HG03521 (cell line): ENCODE measurements at regions not wholly inside any gene's neighbourhood (a gene's known extent, or its start where the extent isn't known, plus 50 kb on each side); places are given as distances from the start of the nearest gene placed in this dataset.
A peak's percentile ranks its signal among the peaks of the same experiment; 100 is the strongest.
"Not testable (repeated sequence)": the region's sequence is repeated elsewhere in the genome, so short reads cannot be mapped to it uniquely, and the experiment has no call there.

Experiments
- ATAC-seq: cut with Tn5 transposase; IDR thresholded peaks from one replicate; pipeline ENCODE4 v1.9.1; 2021; ENCODE audit warnings: mild to moderate bottlenecking, moderate library complexity; ENCODE audit not compliant: unreplicated experiment

- ATAC-seq, result no peak
These were observed 199.4 kb upstream of the GPRIN3 start for GRCh38 chr4:89506866-89507491.

DNA sequence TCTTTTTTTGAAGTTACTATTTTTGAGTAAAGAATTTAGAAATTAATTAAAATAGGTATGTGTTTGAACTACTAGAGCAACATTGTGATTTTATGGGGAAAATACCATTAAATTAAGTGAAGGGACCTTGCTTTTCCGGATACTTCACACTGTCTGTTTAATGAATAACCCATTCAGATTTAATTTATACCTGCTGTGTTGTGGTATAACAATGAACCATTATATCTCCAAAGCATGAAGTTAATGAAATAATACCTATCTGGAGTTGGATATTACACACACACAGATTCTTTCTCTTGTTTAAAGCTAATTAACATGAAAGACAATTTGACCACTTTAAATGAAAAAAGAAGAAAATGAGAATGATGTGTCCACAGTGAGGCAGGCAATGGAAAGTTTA, 195.0 kb upstream of the GPRIN3 start:
- ATAC-seq, result no peak

DNA sequence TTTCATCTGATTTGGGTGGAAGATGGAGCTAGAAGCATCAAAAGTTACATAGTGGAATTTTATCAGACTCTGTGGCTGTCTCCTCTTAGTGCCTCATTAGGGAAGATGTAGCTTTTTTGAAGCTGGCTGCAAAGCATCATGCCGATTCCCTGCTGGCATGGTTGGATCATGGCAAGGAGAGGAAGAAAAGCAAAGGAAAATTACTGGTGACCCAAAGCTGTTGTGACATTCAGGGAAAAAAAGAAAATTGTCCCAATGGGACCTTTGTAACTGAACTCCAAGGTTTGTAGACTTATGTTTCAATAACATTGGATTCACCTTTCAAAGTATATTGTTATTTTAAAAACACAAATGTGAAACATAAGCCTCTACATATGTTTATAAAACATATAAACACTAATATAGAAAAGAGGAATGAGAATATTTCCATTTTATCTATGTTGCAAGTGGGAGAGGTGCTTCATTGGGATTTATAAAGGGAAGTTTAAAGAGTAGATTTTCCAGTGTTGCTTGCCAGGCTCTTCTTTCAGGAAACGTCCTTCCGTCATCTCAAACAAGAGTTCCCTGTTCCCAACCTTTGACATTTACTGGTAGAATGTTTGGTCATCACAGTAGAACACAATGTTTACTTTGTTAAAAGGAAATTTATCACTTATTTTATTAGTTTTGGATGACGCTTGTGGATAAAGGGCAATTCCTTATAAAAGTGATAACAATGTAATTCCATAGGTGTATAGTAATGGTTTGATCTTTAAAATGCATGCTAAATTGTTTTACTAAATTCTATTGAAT, 190.1 kb upstream of the GPRIN3 start:
- ATAC-seq, result no peak

DNA sequence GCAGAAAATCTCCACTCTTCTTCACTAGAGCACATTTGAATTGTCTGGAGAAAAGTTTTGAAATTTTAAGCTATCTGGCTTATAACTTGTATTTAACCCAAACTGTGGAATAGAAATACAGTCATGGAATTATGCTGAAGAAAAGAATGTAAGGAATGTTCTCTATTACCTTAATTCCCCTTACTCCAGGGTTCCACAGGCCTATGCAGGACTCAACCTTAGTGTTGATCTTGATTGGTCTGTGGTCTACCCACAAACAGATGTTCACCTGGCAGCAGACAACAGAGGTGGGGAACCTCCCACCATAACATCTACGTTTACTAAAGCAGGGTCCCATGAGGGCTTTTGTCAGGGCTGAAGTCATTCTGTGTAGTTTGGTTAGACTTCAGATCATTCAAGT, 189.3 kb upstream of the GPRIN3 start:
- ATAC-seq, result no peak

DNA sequence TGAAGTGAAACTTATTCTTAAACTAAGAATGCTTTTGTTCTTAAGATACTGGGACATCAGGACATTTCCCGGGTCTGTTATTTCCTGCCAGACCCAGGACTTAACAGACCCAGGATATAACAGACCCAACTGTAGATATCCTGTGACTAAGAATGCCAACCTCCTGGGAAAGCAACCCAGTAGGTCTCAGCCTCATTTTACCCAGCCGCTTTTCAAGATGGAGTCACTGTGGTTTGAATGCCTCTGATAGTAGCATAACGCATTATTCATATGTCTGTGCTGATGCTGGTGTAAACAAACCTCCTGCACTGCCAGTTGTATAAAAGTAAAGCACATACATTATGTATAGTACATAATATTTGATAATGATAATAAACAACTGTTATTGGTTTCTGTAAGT, 185.8 kb upstream of the GPRIN3 start:
- ATAC-seq, result no peak

- ATAC-seq, result no peak
These were observed 185.0 kb upstream of the GPRIN3 start for GRCh38 chr4:89492581-89493071.

DNA sequence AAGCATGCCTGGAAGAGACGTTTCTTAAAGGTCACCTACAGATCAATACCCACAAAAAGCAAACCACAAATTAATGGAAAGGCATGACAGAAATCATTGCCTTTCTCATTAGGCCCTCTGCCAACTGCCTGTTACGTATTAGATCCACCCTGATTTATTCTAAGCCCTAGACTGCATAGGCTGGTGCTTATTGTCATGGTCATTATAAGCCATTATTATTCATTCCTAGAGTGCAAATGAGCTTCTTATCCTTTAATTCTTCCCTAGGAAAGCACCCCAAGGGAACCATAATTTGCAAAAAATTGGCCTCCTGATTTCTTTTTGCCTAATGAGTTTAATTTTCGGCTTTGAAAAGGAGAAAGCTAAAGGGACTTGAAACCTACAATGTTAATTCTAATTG, 184.2 kb upstream of the GPRIN3 start:
- ATAC-seq, result no peak

DNA sequence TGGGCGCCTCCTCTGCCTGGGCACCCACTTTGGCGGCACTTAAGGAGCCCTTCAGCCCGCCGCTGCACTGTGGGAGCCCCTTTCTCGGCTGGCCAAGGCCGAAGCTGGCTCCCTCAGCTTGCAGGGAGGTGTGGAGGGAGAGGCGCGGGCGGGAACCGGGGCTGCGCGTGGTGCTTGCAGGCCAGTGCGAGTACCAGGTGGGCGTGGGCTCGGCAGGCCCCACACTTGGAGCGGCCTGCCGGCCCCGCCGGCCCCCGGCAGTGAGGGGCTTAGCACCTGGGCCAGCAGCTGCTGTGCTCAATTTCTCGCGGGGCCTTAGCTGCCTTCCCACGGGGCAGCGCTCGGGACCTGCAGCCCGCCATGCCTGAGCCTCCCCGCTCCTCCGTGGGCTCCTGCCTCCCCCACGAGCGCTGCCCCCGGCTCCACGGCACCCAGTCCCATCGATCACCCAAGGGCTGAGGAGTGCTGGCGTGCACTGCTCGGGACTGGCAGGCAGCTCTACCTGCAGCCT, 182.4 kb upstream of the GPRIN3 start:
- not testable (repeated sequence) for ATAC-seq

- no peak for ATAC-seq
These were observed 181.8 kb upstream of the GPRIN3 start for GRCh38 chr4:89489338-89489771.

DNA sequence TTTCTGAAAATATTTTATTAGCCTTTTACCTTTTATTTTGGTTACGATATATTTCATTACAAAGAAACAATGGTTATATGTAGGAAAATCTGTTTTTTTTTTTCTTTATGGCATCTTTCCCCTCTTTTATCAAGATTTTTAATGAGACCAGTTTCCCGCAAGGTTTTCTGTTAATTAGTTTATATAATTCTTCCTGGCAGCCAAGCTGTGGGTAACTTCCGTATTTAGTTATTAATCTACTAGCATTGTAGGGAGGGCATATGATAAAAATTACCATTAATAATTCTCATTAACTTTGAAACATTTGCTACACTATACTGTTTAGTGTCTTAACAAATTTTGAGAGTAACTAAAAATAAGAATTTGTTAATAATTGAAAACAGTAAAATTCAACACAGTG, 181.1 kb upstream of the GPRIN3 start:
- ATAC-seq, result no peak

DNA sequence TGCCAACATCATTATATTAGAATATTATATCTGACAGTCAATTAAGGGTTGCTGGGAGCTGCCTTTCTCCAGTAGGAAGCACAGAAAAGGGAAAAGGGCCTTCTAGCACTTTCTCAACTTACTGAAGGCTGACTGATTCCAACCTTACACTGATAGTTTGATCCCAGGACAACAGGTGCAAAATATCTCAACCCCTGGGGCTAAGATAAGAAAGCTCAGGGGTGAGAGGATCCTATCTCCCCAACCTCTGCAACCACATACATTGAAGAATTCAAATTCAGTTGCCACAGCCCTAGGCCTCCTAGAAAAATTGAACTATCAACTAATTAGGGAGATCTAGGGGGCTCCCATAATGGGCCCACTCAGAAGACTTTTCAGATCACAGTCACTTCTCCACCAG, 179.1 kb upstream of the GPRIN3 start:
- ATAC-seq, result no peak

DNA sequence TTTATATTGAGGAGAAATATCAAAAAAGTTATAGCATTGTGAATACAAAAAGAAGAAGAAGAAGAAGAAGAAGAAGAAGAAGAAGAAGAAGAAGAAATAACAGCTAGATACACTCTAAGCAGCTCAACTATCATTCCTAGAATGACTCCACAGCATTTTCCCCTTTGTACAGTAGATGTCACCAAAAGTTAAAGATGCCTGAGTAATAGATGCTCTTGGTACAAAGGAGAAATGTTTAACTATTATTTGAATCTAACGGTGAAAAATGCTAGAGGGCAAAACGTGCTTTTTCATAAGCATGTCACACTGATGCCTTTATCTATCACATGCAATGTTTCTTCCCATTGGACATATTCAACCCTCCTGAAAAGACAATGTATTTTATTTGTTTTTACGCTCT, 178.4 kb upstream of the GPRIN3 start:
- ATAC-seq, result no peak

- no peak for ATAC-seq
These were observed 176.2 kb upstream of the GPRIN3 start for GRCh38 chr4:89483833-89484232.

GRCh38 chr4:89482926-89483595, 175.5 kb upstream of the GPRIN3 start:
- no peak for ATAC-seq

DNA sequence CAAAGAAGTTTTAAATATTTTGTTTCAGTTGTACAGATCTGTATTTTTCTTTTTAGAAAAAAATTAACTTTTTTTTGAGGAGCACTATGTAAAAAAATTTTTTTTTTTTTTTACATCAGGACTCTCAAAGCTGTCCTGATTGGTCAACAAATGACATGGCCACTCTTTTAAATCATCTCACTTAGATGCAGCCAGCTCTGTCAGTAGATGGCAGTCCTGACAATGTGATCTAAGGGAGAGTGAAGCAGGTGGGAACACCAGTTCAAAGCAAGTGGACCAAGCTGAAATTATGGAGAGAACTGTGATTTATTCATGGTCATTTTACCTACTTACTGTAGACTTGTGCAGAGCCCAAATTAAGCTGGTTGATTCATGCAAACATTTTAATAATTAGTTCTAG, 174.7 kb upstream of the GPRIN3 start:
- ATAC-seq, result no peak

DNA sequence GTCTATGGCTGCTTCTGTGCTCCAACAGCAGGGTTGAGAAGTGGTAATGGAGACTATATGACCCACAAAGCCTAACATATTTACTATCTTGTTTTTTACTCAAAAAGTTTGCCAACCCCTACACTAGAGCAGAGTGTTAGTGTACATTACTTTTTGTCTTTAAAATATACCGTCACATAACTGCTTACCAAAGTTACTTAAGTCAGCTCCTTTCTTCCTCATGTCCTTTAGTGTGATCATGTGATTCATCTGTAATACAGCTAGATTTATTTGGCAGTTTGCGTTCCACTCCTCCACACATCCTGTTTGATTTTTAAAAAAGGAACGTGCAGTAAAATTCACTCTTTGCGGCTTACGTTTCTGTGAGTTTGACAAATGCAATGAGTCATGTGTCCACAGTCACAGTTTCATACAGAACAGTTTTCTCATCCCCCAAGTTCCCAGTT, 162.4 kb upstream of the GPRIN3 start:
- ATAC-seq, result peak; percentile 81

DNA sequence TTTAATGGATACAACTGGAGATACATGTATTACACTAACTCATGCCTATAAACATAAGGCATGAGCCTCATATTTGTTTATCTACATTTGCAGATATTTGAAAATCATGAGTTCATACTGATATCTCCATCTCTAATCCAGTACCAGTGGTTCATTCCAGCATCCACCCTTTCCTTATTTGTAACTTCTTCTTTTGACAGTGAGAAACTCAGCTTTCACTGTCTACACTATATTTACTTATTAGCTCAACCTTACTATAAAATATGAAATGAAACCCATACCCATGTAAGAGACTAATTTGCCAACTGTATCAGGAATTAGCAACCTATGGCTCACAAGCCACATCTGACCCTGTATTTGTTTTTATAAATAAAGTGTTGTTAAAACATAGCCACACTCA, 161.9 kb upstream of the GPRIN3 start:
- peak; percentile 15 for ATAC-seq

GRCh38 chr4:89468602-89469001, 161.0 kb upstream of the GPRIN3 start:
- ATAC-seq, result no peak

DNA sequence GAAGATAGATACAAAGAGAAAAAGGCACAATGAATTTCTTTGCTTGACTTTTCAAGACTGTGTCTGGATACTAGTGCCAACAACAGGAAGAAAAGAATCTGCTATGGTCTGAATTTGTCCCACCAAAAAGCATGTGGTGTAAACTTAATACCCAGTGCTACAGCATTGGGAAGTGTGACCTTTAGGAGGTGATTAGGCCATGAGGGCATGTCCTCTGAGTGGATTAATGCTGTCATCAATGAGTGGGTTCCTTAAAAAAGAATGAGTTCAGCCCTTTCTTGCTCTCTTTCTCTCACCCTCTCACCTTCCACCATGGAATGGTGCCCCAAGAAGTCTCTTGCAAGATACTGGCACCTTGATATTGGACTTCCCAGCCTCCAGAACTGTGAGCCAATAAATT, 155.7 kb upstream of the GPRIN3 start:
- no peak for ATAC-seq

- no peak for ATAC-seq
These were observed 139.9 kb upstream of the GPRIN3 start for GRCh38 chr4:89447543-89447942.

- no peak for ATAC-seq
These were observed 138.6 kb upstream of the GPRIN3 start for GRCh38 chr4:89446193-89446592.

- ATAC-seq, result no peak
These were observed 131.9 kb upstream of the GPRIN3 start for GRCh38 chr4:89439533-89439932.
